Right lobe of liver (tissue), 6 donors: ENCODE measurements at regions not wholly inside any gene's neighbourhood (a gene's known extent, or its start where the extent isn't known, plus 50 kb on each side); places are given as distances from the start of the nearest gene placed in this dataset.

Experiments used
- ATAC-seq, 4 donors: fragments of 200-7000 bp; cut with Tn5 transposase; one replicate each; pipeline ENCODE4 v1.9.1; 2020; ENCODE audit warnings: mild to moderate bottlenecking in 4 of 4, moderate library complexity in 4 of 4
- DNase-seq, 3 donors: peaks; one replicate each; pipeline ENCODE4 v3.0.0-alpha.2; 2020
- H3K27ac ChIP-seq, 3 donors: fragments of 200-600 bp; one replicate each; pipeline ENCODE4 v1.8.0; 2022
- H3K27me3 ChIP-seq, 2 donors: fragments of 200-600 bp; one replicate each; pipeline ENCODE4 v1.8.0; 2022
- H3K36me3 ChIP-seq, 4 donors: fragments of 200-600 bp; sonication (generic) in 1 of 4; one replicate each; pipeline versions ENCODE4 v1.5.1 to v1.8.0; 2017 to 2022; ENCODE audit warnings: control low read depth in 1 of 4
- H3K4me1 ChIP-seq, 4 donors: fragments of 200-600 bp; sonication (generic) in 1 of 4; one replicate each; pipeline versions ENCODE4 v1.5.1 to v1.8.0; 2017 to 2022; ENCODE audit warnings: control low read depth in 1 of 4
- H3K4me3 ChIP-seq, 3 donors: fragments of 200-600 bp; one replicate each; pipeline ENCODE4 v1.8.0; 2022
- H3K9me3 ChIP-seq, 4 donors: fragments of 200-600 bp; sonication (generic) in 1 of 4; one replicate each; pipeline versions ENCODE4 v1.5.1 to v1.8.0; 2017 to 2022; ENCODE audit warnings: control low read depth in 1 of 4
- CTCF ChIP-seq, 4 donors: fragments of 200-600 bp in 3 of 4; fragments of 450-650 bp in 1 of 4; IDR thresholded peaks; one replicate each; pipeline versions ENCODE4 v1.5.1 to v1.8.0; 2016 to 2022; ENCODE audit warnings: antibody characterized with exemption in 4 of 4, mild to moderate bottlenecking in 2 of 4
- POLR2A ChIP-seq: fragments of 450-650 bp; IDR thresholded peaks from one replicate; pipeline ENCODE4 v1.6.1; 2017; ENCODE audit warnings: antibody characterized with exemption, mild to moderate bottlenecking
- WGBS: methylation state at CpG from one replicate; pipeline ENCODE4 v1.1.6; 2018; ENCODE audit warnings: low coverage, low lambda C conversion rate; ENCODE audit not compliant: insufficient coverage; ENCODE audit errors: missing lambda C conversion rate; 5-methylcytosine and 5-hydroxymethylcytosine counted together
- intact Hi-C, 2 donors: fragments of 100-400 bp; cut with DNase I; formaldehyde crosslinking; loops; one replicate each; pipeline versions ENCODE4 v1.11.2 to v1.14.1; 2022
- donor health status: DM: no; HTN: yes; CAD: no.
- donor health status: DM: no; HTN: no; CAD: no.
- donor health status: DM: no; HTN: no; CAD: no.
- donor health status: DM: no; HTN: yes; CAD: no.
- donor health status: DM: no; HTN: yes; CAD: no.

- H3K4me3 ChIP-seq, result no peak overlapping the region
- no peaks in the 10 kb centered on the region for H3K36me3 ChIP-seq
- no peak overlapping the region for H3K27ac ChIP-seq
- peaks cover 0 to 8% (median 2%) of the 10 kb centered on the region in 4 donors for H3K4me1 ChIP-seq
- peak in 3 of 4 donors; percentile 47 to 69 (median 63) for ATAC-seq
- TF ChIP-seq CTCF (IDR thresholded peaks at IDR 0.05) (no peak), POLR2A (no peak)
- peak in 1 of 3 donors; percentile 26 for DNase-seq
- H3K27me3 ChIP-seq, result peaks cover 0 to 4% of the 10 kb centered on the region in 2 donors
- H3K9me3 ChIP-seq, result no peaks in the 10 kb centered on the region
- WGBS, result 42% methylated on average over 3 of the region's 6 CpGs
- intact Hi-C loops, result no loop called here
Observed at GRCh38 chr6:149169761-149170511, 147.6 kb upstream of the TAB2 start.

- intact Hi-C loops, result no loop called here
- Histone ChIP-seq H3K27ac (no peak overlapping the region), H3K4me1 (peaks cover 0 to 8% (median 2%) of the 10 kb centered on the region in 4 donors), H3K4me3 (no peak overlapping the region), H3K36me3 (no peaks in the 10 kb centered on the region), H3K27me3 (peaks cover 0 to 4% of the 10 kb centered on the region in 2 donors), H3K9me3 (no peaks in the 10 kb centered on the region)
- ATAC-seq (peak in 3 of 4 donors; percentile 51 to 65 (median 53)), DNase-seq (peak in 1 of 3 donors; percentile 50)
- no peak for TF ChIP-seq POLR2A
- no peak for TF ChIP-seq CTCF (IDR thresholded peaks at IDR 0.05)
- WGBS, result 28% methylated on average over 11 of the region's 11 CpGs
Observed at GRCh38 chr6:149170564-149171452, 146.7 kb upstream of the TAB2 start.

- H3K36me3 ChIP-seq, result no peaks in the 10 kb centered on the region
- no peak for DNase-seq
- no peak for ATAC-seq
- TF ChIP-seq POLR2A (no peak), CTCF (IDR thresholded peaks at IDR 0.05) (no peak)
- intact Hi-C loops, result no loop called here
- H3K4me1 ChIP-seq, result peaks cover 0 to 8% (median 2%) of the 10 kb centered on the region in 4 donors
- no peaks in the 10 kb centered on the region for H3K9me3 ChIP-seq
- H3K27ac ChIP-seq, result no peak overlapping the region
- H3K4me3 ChIP-seq, result no peak overlapping the region
- peaks cover 0 to 4% of the 10 kb centered on the region in 2 donors for H3K27me3 ChIP-seq
Observed at GRCh38 chr6:149173222-149173621, 144.3 kb upstream of the TAB2 start.

GRCh38 chr6:149174962-149175361 is 142.6 kb upstream of the TAB2 start:
- Histone ChIP-seq H3K36me3 (no peaks in the 10 kb centered on the region), H3K27me3 (peaks cover 0 to 4% of the 10 kb centered on the region in 2 donors), H3K4me1 (peaks cover 0 to 8% (median 2%) of the 10 kb centered on the region in 4 donors), H3K9me3 (no peaks in the 10 kb centered on the region), H3K27ac (no peak overlapping the region), H3K4me3 (no peak overlapping the region)
- no peak for DNase-seq
- TF ChIP-seq POLR2A (no peak), CTCF (IDR thresholded peaks at IDR 0.05) (no peak)
- intact Hi-C loops, result no loop called here
- 85% methylated on average over 1 of the region's 1 CpG for WGBS
- ATAC-seq, result no peak
